ENCODE measurements at regions not wholly inside any gene's neighbourhood (a gene's known extent, or its start where the extent isn't known, plus 50 kb on each side); places are given as distances from the start of the nearest gene placed in this dataset.
A peak's percentile ranks its signal among the peaks of the same experiment; 100 is the strongest.

- H3K4me3 ChIP-seq (ENCODE audit: insufficient read depth, low read depth, low read length), result no peak overlapping the region
- H3K36me3 ChIP-seq (replicated peaks; ENCODE audit: control insufficient read depth, insufficient read depth, low read length), result no peaks in the 10 kb centered on the region
- no peaks in the 10 kb centered on the region for H3K27me3 ChIP-seq (ENCODE audit: control insufficient read depth, insufficient read depth, low read length)
- DNase-seq, result no peak
Measured at GRCh38 chr9:673264-673965, 168.1 kb upstream of the DMRT1 start.

DNA sequence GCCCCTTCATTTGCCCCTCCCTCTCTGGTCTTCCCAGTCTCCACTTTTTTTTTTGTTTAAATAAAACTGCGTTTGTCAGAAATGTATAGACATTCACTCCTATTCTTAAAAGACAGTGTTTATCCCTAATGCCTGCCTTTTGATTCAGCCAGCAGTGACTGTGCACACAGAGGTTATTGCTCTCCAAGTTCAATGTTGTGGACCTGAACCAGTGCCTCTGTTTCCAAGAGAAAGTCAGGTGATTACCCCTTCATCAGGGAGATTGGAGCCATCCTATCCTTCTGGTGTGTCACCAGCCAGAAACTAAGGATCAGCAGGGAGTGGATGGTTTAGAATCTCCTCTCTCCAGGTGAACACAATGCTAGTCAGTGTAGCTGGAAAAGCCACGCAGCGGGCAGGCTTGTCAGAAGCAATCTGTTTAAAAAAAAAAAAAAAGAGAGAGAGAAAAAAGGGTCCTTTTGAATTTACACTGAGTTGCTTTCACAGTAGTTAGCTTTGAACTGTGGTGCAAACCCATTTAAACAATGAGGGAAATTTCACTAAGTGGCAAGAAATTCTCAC lies 167.5 kb upstream of the DMRT1 start:
- H3K4me3 ChIP-seq (ENCODE audit: insufficient read depth, low read depth, low read length), result no peak overlapping the region
- H3K27me3 ChIP-seq (ENCODE audit: control insufficient read depth, insufficient read depth, low read length), result no peaks in the 10 kb centered on the region
- peak; percentile 52 for DNase-seq
- no peaks in the 10 kb centered on the region for H3K36me3 ChIP-seq (replicated peaks; ENCODE audit: control insufficient read depth, insufficient read depth, low read length)

DNA sequence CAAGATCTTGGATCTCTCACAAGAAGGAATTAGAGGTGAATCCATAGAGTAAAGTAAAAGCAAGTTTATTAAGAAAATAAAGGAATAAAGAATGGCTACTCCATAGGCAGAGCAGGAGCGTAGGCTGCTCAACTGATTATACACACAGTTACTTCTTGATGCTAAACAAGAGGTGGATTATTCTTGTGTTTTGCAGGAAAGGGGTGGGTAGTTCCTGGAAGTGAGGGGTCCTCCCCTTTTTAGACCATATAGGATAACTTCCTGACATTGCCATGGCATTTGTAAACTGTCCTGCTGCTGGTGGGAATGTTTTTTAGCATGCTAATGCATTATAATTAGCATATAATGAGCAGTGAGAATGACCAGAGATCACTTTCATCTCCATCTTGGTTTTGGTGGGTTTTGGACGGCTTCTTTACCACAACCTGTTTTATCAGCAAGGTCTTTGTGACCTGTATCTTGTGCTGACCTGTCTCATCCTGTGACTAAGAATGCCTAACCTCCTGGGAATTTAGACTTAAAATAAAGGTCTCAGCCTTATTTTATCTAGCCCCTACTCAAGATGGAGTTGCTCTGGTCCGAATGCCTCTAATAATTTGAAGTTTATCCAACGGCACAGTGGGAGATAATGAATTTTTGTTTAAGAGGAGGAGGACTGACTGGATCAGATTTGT lies 165.7 kb upstream of the DMRT1 start:
- H3K27me3 ChIP-seq (ENCODE audit: control insufficient read depth, insufficient read depth, low read length), result no peaks in the 10 kb centered on the region
- DNase-seq, result no peak
- no peaks in the 10 kb centered on the region for H3K36me3 ChIP-seq (replicated peaks; ENCODE audit: control insufficient read depth, insufficient read depth, low read length)
- H3K4me3 ChIP-seq (ENCODE audit: insufficient read depth, low read depth, low read length), result no peak overlapping the region

GRCh38 chr9:676780-677438 lies 164.6 kb upstream of the DMRT1 start:
- no peak overlapping the region for H3K4me3 ChIP-seq (ENCODE audit: insufficient read depth, low read depth, low read length)
- H3K27me3 ChIP-seq (ENCODE audit: control insufficient read depth, insufficient read depth, low read length), result no peaks in the 10 kb centered on the region
- no peak for DNase-seq
- H3K36me3 ChIP-seq (replicated peaks; ENCODE audit: control insufficient read depth, insufficient read depth, low read length), result no peaks in the 10 kb centered on the region

DNA sequence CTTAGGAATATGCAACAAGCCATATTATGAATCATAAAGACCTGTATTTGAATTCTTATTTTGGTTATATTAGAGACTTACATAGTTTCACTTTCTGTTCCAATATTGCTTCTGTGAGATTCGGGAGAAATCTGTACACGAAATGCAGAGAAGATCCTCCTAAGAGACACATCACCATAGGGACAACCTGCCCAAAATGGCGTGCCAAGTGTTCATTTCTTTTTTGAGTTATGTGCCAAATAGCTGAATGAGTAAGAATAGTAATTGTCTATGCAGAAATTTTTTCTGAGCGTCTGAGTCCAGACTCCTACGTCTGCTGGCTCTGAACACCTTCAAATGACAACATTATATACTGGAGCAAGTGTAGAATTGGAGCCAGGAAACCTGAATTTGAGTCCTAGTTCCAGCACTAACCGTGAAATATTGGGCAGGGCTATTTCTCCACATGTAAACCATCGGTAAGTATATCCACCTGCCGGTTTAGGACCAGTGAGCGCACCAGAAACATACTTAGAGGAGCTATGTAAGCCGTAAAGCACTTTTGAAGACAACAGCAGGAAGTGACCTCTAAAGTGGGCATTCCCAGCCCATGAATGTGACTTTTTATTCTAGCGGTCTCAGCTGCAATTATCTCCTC lies 163.9 kb upstream of the DMRT1 start:
- Histone ChIP-seq H3K27me3 (ENCODE audit: control insufficient read depth, insufficient read depth, low read length) (no peaks in the 10 kb centered on the region), H3K36me3 (replicated peaks; ENCODE audit: control insufficient read depth, insufficient read depth, low read length) (no peaks in the 10 kb centered on the region), H3K4me3 (ENCODE audit: insufficient read depth, low read depth, low read length) (no peak overlapping the region)
- no peak for DNase-seq

DNA sequence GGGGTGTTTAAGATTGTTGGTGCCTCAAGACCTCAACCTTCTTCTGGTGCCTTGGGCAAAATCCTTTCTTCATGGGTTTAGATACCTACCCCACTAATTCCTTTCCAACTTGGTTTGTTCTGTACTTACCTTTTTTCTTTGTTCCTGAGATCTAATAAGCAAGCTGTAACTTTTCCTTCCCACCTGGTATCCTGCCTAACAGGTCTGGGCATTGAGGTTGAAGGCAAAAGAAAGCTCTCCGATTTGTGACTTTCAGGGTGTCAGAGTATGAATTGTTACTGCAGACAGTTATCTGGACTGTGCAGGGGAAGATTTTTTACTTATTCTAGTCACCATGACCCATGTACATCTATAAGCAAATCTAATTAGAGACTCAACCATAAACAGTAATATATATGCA lies 162.6 kb upstream of the DMRT1 start:
- Histone ChIP-seq H3K4me3 (ENCODE audit: insufficient read depth, low read depth, low read length) (no peak overlapping the region), H3K27me3 (ENCODE audit: control insufficient read depth, insufficient read depth, low read length) (no peaks in the 10 kb centered on the region), H3K36me3 (replicated peaks; ENCODE audit: control insufficient read depth, insufficient read depth, low read length) (no peaks in the 10 kb centered on the region)
- DNase-seq, result no peak

- no peaks in the 10 kb centered on the region for H3K27me3 ChIP-seq (ENCODE audit: control insufficient read depth, insufficient read depth, low read length)
- no peak for DNase-seq
- no peaks in the 10 kb centered on the region for H3K36me3 ChIP-seq (replicated peaks; ENCODE audit: control insufficient read depth, insufficient read depth, low read length)
- no peak overlapping the region for H3K4me3 ChIP-seq (ENCODE audit: insufficient read depth, low read depth, low read length)
Measured at GRCh38 chr9:679462-679861, 162.0 kb upstream of the DMRT1 start.

- Histone ChIP-seq H3K36me3 (replicated peaks; ENCODE audit: control insufficient read depth, insufficient read depth, low read length) (no peaks in the 10 kb centered on the region), H3K4me3 (ENCODE audit: insufficient read depth, low read depth, low read length) (no peak overlapping the region), H3K27me3 (ENCODE audit: control insufficient read depth, insufficient read depth, low read length) (no peaks in the 10 kb centered on the region)
- DNase-seq, result no peak
Measured at GRCh38 chr9:680106-680505, 161.4 kb upstream of the DMRT1 start.

GRCh38 chr9:682633-683508 lies 158.6 kb upstream of the DMRT1 start:
- Histone ChIP-seq H3K36me3 (replicated peaks; ENCODE audit: control insufficient read depth, insufficient read depth, low read length) (no peaks in the 10 kb centered on the region), H3K4me3 (ENCODE audit: insufficient read depth, low read depth, low read length) (no peak overlapping the region), H3K27me3 (ENCODE audit: control insufficient read depth, insufficient read depth, low read length) (no peaks in the 10 kb centered on the region)
- no peak for DNase-seq

- no peak for DNase-seq
- H3K36me3 ChIP-seq (replicated peaks; ENCODE audit: control insufficient read depth, insufficient read depth, low read length), result no peaks in the 10 kb centered on the region
- no peaks in the 10 kb centered on the region for H3K27me3 ChIP-seq (ENCODE audit: control insufficient read depth, insufficient read depth, low read length)
- no peak overlapping the region for H3K4me3 ChIP-seq (ENCODE audit: insufficient read depth, low read depth, low read length)
Measured at GRCh38 chr9:683509-684021, 157.9 kb upstream of the DMRT1 start.

GRCh38 chr9:684054-684890 lies 157.2 kb upstream of the DMRT1 start:
- DNase-seq, result no peak
- no peaks in the 10 kb centered on the region for H3K36me3 ChIP-seq (replicated peaks; ENCODE audit: control insufficient read depth, insufficient read depth, low read length)
- no peaks in the 10 kb centered on the region for H3K27me3 ChIP-seq (ENCODE audit: control insufficient read depth, insufficient read depth, low read length)
- H3K4me3 ChIP-seq (ENCODE audit: insufficient read depth, low read depth, low read length), result no peak overlapping the region

DNA sequence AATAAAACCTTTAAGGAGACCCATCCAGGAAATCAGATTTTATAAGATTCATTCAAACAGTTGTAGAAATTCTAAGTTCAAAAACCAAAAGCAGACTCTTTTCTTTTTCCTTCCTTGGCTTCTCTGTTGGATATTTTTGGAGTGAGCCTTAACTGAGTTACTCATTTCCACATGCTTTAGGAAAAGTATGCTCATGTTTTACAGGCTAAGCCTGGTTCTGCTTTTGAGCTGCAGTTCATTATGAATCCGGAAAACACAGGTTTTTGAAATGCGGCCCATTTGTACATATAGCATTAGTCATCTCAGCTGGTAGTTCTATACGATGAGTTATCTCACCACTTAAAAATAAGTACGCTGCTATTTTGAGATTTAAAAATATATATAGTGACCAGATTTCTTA lies 156.6 kb upstream of the DMRT1 start:
- Histone ChIP-seq H3K27me3 (ENCODE audit: control insufficient read depth, insufficient read depth, low read length) (no peaks in the 10 kb centered on the region), H3K36me3 (replicated peaks; ENCODE audit: control insufficient read depth, insufficient read depth, low read length) (no peaks in the 10 kb centered on the region), H3K4me3 (ENCODE audit: insufficient read depth, low read depth, low read length) (no peak overlapping the region)
- no peak for DNase-seq

DNA sequence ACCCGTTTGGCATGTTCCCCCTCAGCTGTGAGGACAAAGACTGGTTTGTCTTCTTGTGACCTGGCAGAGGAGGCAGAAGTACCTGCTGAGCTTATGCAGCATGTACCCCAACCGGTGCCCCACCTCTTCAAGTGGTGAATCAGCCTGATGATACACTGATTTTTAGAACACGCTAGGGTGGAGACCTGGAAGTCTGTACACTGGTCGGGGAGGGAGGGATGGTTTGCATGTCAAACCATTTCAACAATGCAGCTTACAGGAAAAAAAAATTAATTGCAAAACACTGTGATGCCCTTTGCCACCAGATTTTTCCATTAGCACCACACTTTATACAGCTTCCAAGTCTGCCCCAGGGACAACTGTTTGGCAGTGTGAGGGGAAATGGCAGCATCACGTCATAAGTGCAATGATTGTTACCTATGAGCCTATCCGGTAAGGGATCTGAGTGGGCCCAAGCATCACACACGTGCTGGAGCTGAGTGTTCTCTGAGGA lies 155.1 kb upstream of the DMRT1 start:
- no peak for DNase-seq
- no peaks in the 10 kb centered on the region for H3K27me3 ChIP-seq (ENCODE audit: control insufficient read depth, insufficient read depth, low read length)
- no peak overlapping the region for H3K4me3 ChIP-seq (ENCODE audit: insufficient read depth, low read depth, low read length)
- H3K36me3 ChIP-seq (replicated peaks; ENCODE audit: control insufficient read depth, insufficient read depth, low read length), result no peaks in the 10 kb centered on the region

Data from H7 (cell line).